ENCODE measurements at regions not wholly inside any gene's neighbourhood (a gene's known extent, or its start where the extent isn't known, plus 50 kb on each side); places are given as distances from the start of the nearest gene placed in this dataset.

DNA sequence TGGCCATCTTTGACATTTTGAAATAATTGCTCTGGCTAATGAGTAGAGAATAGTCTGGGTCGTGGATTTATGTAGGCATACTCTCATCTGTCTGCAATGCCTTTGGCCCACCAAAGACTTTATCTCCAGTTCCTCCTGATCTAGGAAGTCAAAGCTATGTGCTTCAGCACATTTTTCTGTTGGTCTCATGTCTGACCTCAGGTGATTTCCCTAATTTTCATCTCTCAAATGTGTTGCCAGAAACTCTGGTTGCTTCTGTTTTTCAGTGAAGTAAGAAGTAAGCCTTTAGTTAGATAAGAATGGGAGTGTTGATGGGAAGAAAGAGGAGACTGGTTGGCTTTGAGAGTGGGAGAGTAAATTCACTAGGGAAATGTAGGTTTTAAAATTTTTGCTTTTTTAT, 66.4 kb downstream of the GPR88 start:
- H3K4me2 ChIP-seq: no peak overlapping the region
- H3K4me1 ChIP-seq (ENCODE audit: insufficient read depth): no peaks in the 10 kb centered on the region
- no peak overlapping the region for H2AFZ ChIP-seq
- TF ChIP-seq EZH2 (IDR thresholded peaks at IDR 0.05; ENCODE audit: borderline replicate concordance): no peak
- no peak for TF ChIP-seq EZH2phosphoT487 (IDR thresholded peaks at IDR 0.05; ENCODE audit: low read depth, severe bottlenecking, unreplicated experiment)
- TF ChIP-seq, protein P1, sequence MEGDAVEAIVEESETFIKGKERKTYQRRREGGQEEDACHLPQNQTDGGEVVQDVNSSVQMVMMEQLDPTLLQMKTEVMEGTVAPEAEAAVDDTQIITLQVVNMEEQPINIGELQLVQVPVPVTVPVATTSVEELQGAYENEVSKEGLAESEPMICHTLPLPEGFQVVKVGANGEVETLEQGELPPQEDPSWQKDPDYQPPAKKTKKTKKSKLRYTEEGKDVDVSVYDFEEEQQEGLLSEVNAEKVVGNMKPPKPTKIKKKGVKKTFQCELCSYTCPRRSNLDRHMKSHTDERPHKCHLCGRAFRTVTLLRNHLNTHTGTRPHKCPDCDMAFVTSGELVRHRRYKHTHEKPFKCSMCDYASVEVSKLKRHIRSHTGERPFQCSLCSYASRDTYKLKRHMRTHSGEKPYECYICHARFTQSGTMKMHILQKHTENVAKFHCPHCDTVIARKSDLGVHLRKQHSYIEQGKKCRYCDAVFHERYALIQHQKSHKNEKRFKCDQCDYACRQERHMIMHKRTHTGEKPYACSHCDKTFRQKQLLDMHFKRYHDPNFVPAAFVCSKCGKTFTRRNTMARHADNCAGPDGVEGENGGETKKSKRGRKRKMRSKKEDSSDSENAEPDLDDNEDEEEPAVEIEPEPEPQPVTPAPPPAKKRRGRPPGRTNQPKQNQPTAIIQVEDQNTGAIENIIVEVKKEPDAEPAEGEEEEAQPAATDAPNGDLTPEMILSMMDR (IDR thresholded peaks at IDR 0.05; ENCODE audit: poor library complexity): no peak
- H4K20me1 ChIP-seq (ENCODE audit: insufficient read depth, poor library complexity, severe bottlenecking): no peaks in the 10 kb centered on the region
- H3K9me2 ChIP-seq (replicated peaks; ENCODE audit: insufficient read depth): no peaks in the 10 kb centered on the region
- H3K4me3 ChIP-seq: no peak overlapping the region
- no peaks in the 10 kb centered on the region for H3K36me3 ChIP-seq (replicated peaks; ENCODE audit: insufficient read depth, low read depth)
- H3K79me2 ChIP-seq: no peaks in the 10 kb centered on the region
- no peak overlapping the region for H3K27ac ChIP-seq
- no peaks in the 10 kb centered on the region for H3K9me3 ChIP-seq (ENCODE audit: low read depth)
- WGBS (ENCODE audit: low lambda C conversion rate, missing lambda C conversion rate): 73% methylated on average over 1 of the region's 1 CpG
- DNase-seq (ENCODE audit: low spot score): no peak
- no peaks in the 10 kb centered on the region for H3K27me3 ChIP-seq

DNA sequence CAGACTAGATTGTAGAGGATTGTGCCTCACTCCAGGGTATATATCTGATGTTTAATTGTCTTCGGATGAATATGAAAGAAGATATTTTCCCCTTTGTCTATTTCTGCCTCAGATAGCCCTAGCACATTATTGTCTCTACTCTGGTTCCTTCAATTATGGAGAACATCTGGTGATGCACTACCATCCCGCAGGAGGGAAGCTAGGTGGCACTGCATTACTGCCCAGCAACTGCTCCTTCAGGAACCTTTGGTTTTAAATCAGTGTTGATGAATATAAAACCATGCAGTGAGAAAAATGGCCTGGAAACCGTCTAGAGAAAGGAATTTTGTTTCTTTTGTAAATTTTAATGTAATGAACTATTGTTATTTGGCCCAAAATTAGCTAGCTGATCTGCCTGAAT, 68.5 kb downstream of the GPR88 start:
- WGBS (ENCODE audit: low lambda C conversion rate, missing lambda C conversion rate): 58% methylated on average over 3 of the region's 3 CpGs
- H3K4me3 ChIP-seq: no peak overlapping the region

DNA sequence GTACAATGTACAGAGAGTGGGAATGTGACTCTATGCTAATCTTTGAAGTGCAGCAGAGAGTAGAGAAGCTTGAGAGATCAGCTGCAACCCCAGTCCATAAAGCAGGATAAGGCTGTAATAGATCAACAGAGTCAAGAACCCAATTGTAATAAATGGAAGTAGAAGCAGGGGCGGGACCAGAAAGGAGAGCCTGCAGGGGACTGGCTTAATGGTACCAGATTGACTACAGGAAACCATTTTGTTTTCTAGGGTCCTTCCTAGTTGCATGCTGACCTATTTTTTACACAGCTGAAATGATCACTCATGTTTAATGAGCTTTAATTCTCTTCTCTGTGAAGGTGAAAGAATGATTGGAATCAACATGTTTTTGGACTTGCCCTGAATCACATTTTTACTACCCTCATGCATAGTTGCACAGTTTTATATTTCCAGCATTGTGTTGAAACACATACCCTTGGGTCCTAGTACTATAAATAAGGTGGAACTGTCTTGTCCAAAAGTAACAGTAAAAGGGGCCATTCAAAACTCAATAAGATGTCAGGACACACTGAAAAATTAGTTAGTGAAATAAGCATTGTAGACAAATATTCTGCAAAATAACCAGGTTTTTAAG, 69.8 kb downstream of the GPR88 start:
- Histone ChIP-seq H3K79me2 (no peaks in the 10 kb centered on the region), H3K36me3 (replicated peaks; ENCODE audit: insufficient read depth, low read depth) (no peaks in the 10 kb centered on the region), H3K9me3 (ENCODE audit: low read depth) (no peaks in the 10 kb centered on the region), H3K4me3 (no peak overlapping the region), H3K4me2 (no peak overlapping the region), H3K27me3 (no peaks in the 10 kb centered on the region), H3K9me2 (replicated peaks; ENCODE audit: insufficient read depth) (no peaks in the 10 kb centered on the region), H4K20me1 (ENCODE audit: insufficient read depth, poor library complexity, severe bottlenecking) (no peaks in the 10 kb centered on the region), H3K4me1 (ENCODE audit: insufficient read depth) (no peaks in the 10 kb centered on the region), H3K27ac (no peak overlapping the region), H2AFZ (no peak overlapping the region)
- DNase-seq (ENCODE audit: low spot score): no peak
- 96% methylated on average over 1 of the region's 1 CpG for WGBS (ENCODE audit: low lambda C conversion rate, missing lambda C conversion rate)
- TF ChIP-seq, protein P1 (IDR thresholded peaks at IDR 0.05; ENCODE audit: poor library complexity): no peak
- no peak for TF ChIP-seq EZH2 (IDR thresholded peaks at IDR 0.05; ENCODE audit: borderline replicate concordance)
- TF ChIP-seq EZH2phosphoT487 (IDR thresholded peaks at IDR 0.05; ENCODE audit: low read depth, severe bottlenecking, unreplicated experiment): no peak

More for the DNA sequence above, 68.5 kb downstream of the GPR88 start:
- H3K9me3 ChIP-seq (ENCODE audit: low read depth): no peaks in the 10 kb centered on the region
- no peaks in the 10 kb centered on the region for H4K20me1 ChIP-seq (ENCODE audit: insufficient read depth, poor library complexity, severe bottlenecking)
- no peaks in the 10 kb centered on the region for H3K4me1 ChIP-seq (ENCODE audit: insufficient read depth)
- no peak overlapping the region for H3K4me2 ChIP-seq
- no peaks in the 10 kb centered on the region for H3K36me3 ChIP-seq (replicated peaks; ENCODE audit: insufficient read depth, low read depth)
- H3K27me3 ChIP-seq: no peaks in the 10 kb centered on the region
- TF ChIP-seq, protein P1 (IDR thresholded peaks at IDR 0.05; ENCODE audit: poor library complexity): peak; percentile 66
- TF ChIP-seq EZH2 (IDR thresholded peaks at IDR 0.05; ENCODE audit: borderline replicate concordance): no peak
- no peak overlapping the region for H2AFZ ChIP-seq
- DNase-seq (ENCODE audit: low spot score): peak; percentile 62
- H3K79me2 ChIP-seq: no peaks in the 10 kb centered on the region
- H3K9me2 ChIP-seq (replicated peaks; ENCODE audit: insufficient read depth): no peaks in the 10 kb centered on the region
- no peak overlapping the region for H3K27ac ChIP-seq

DNA sequence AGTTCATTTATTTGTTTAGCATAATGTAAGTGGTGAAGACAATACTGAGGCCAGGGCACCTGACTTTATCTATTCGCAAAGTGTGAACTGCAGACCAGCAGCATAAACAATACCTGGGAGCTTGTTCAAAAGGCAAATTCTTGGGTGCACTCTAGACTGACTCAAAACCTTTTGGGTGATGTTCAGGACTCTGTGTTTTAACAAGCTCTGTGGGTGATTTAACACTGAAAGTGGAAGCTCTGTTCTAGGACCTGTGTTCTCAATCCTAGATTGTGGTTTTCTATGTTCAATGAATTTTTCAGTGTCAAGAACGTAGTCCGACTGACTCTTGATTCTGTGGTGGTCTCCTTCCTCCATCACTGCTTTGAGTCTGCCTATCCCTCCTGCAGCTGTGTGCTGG, 71.9 kb downstream of the GPR88 start:
- Histone ChIP-seq H3K27me3 (no peaks in the 10 kb centered on the region), H3K9me2 (replicated peaks; ENCODE audit: insufficient read depth) (no peaks in the 10 kb centered on the region), H3K79me2 (no peaks in the 10 kb centered on the region), H3K4me1 (ENCODE audit: insufficient read depth) (no peaks in the 10 kb centered on the region), H3K4me3 (no peak overlapping the region), H2AFZ (no peak overlapping the region), H3K9me3 (ENCODE audit: low read depth) (no peaks in the 10 kb centered on the region), H3K27ac (no peak overlapping the region), H3K4me2 (no peak overlapping the region), H3K36me3 (replicated peaks; ENCODE audit: insufficient read depth, low read depth) (no peaks in the 10 kb centered on the region), H4K20me1 (ENCODE audit: insufficient read depth, poor library complexity, severe bottlenecking) (no peaks in the 10 kb centered on the region)
- DNase-seq (ENCODE audit: low spot score): no peak
- TF ChIP-seq EZH2phosphoT487 (IDR thresholded peaks at IDR 0.05; ENCODE audit: low read depth, severe bottlenecking, unreplicated experiment) (no peak), EZH2 (IDR thresholded peaks at IDR 0.05; ENCODE audit: borderline replicate concordance) (no peak)
- TF ChIP-seq, protein P1 (IDR thresholded peaks at IDR 0.05; ENCODE audit: poor library complexity): no peak
- WGBS (ENCODE audit: low lambda C conversion rate, missing lambda C conversion rate): 96% methylated on average over 3 of the region's 3 CpGs
